Calu3 (cell line): ENCODE measurements at regions not wholly inside any gene's neighbourhood (a gene's known extent, or its start where the extent isn't known, plus 50 kb on each side); places are given as distances from the start of the nearest gene placed in this dataset.

ENCODE experiments used
- BruUV-seq: library from RNA; stranded (reverse); fragments of 400-500 nt; replicated peaks from 2 replicates; lab custom pipeline; 2021; lab: Mats Ljungman, UMichigan
- CTCF ChIA-PET: fragments of 300-600 bp; sonication (Branson Sonifier 250); formaldehyde crosslinking; loops from one replicate; lab custom pipeline; 2022; ENCODE audit warnings: antibody characterized with exemption; lab: Charles Lee
- DNase-seq: peaks from one replicate; pipeline ENCODE4 v3.0.0; 2022
- H3K27ac Mint-ChIP-seq: one replicate; pipeline ENCODE4 v1.8.0; 2022; ENCODE audit warnings: mixed read lengths; ENCODE audit not compliant: unreplicated experiment
- H3K27me3 Mint-ChIP-seq: one replicate; pipeline ENCODE4 v1.8.0; 2022; ENCODE audit warnings: mixed read lengths; ENCODE audit not compliant: unreplicated experiment
- H3K36me3 Mint-ChIP-seq: one replicate; pipeline ENCODE4 v1.8.0; 2022; ENCODE audit warnings: mild to moderate bottlenecking, moderate library complexity, mixed read lengths; ENCODE audit not compliant: insufficient read depth, unreplicated experiment
- H3K4me1 Mint-ChIP-seq: one replicate; pipeline ENCODE4 v1.8.0; 2022; ENCODE audit warnings: mild to moderate bottlenecking, low read depth, mixed read lengths; ENCODE audit not compliant: unreplicated experiment
- H3K4me3 Mint-ChIP-seq: one replicate; pipeline ENCODE4 v1.8.0; 2022; ENCODE audit warnings: mild to moderate bottlenecking, low read depth, moderate library complexity, mixed read lengths; ENCODE audit not compliant: unreplicated experiment
- H3K9me3 Mint-ChIP-seq: one replicate; pipeline ENCODE4 v1.8.0; 2022; ENCODE audit warnings: low read depth, mixed read lengths; ENCODE audit not compliant: unreplicated experiment
- intact Hi-C: fragments of 100-400 bp; cut with micrococcal nuclease; formaldehyde crosslinking; loops from one replicate; pipeline ENCODE4 v1.10.0; 2022; ENCODE audit not compliant: unreplicated experiment
- TF ChIP-seq, protein P1 (sequence below): fragments of 200-600 bp; IDR thresholded peaks from one replicate; pipeline ENCODE4 v1.8.0; 2022; ENCODE audit warnings: antibody characterized with exemption; ENCODE audit not compliant: unreplicated experiment

DNA sequence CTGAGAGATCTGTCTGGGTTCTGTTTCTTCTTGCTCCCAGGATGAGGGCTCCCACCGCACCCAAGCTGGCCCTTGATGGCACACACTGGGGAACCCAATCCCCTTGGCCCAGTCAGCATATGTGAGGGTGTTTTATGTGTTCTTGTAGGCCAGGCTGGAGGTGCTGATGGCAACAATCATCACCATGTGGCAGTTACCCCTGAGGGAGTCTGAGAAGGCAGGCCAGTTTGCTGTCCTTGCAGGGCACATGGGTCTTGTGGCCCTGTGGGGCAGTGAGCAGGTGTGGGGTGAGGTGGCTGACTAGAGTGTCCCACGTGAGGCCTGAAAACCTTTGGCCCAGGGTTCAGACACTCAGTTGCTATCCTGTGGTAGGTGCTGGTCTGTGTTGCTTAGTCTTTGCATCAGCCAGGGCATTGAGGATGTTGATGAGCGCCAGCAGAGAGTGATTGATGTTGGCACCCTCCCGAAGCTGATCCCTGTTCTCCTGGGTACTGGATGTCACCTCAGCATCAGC is 2183.0 kb downstream of the TP53TG3F start:
- Mint-ChIP-seq H3K27ac (no peak overlapping the region), H3K4me3 (no peak overlapping the region)

DNA sequence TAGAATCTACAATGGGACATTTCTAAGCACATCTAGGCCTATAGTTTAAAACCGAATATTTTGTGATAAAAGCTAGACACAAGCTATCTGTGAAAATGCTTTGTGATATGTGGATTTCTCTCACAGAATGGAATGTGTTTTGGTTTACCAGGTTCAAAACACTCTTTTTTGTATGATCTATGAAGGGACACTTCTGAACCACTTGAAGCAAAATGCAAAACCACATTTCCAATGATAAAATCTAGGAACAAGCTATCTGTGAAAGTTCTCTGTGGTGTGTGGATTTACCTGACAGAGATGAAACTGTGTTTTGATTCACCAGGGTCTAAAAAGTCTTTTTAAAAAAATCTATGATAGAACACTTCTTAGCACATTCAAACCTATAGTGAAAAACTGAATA is 2192.4 kb downstream of the TP53TG3F start:
- no peaks in the 10 kb centered on the region for H3K9me3 Mint-ChIP-seq
- TF ChIP-seq, protein P1, sequence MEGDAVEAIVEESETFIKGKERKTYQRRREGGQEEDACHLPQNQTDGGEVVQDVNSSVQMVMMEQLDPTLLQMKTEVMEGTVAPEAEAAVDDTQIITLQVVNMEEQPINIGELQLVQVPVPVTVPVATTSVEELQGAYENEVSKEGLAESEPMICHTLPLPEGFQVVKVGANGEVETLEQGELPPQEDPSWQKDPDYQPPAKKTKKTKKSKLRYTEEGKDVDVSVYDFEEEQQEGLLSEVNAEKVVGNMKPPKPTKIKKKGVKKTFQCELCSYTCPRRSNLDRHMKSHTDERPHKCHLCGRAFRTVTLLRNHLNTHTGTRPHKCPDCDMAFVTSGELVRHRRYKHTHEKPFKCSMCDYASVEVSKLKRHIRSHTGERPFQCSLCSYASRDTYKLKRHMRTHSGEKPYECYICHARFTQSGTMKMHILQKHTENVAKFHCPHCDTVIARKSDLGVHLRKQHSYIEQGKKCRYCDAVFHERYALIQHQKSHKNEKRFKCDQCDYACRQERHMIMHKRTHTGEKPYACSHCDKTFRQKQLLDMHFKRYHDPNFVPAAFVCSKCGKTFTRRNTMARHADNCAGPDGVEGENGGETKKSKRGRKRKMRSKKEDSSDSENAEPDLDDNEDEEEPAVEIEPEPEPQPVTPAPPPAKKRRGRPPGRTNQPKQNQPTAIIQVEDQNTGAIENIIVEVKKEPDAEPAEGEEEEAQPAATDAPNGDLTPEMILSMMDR = no peak
- no peak overlapping the region for H3K27ac Mint-ChIP-seq
- CTCF ChIA-PET = no interaction called here
- BruUV-seq = no TSS peak
- no peak for DNase-seq
- intact Hi-C loops = loop anchor here (10.0 kb wide), 1 partner anchor 53 kb away; no protein-coding TSS in a partner anchor
- H3K27me3 Mint-ChIP-seq = no peaks in the 10 kb centered on the region
- H3K4me1 Mint-ChIP-seq = no peaks in the 10 kb centered on the region
- no peaks in the 10 kb centered on the region for H3K36me3 Mint-ChIP-seq
- H3K4me3 Mint-ChIP-seq = no peak overlapping the region

More for the DNA sequence above, 2183.0 kb downstream of the TP53TG3F start:
- CTCF ChIA-PET = no interaction called here
- H3K9me3 Mint-ChIP-seq = peaks cover 17% of the 10 kb centered on the region
- intact Hi-C loops = no loop called here
- no peaks in the 10 kb centered on the region for H3K36me3 Mint-ChIP-seq
- DNase-seq = no peak
- H3K27me3 Mint-ChIP-seq = no peaks in the 10 kb centered on the region
- H3K4me1 Mint-ChIP-seq = no peaks in the 10 kb centered on the region
- TF ChIP-seq, protein P1 = no peak
- BruUV-seq = no TSS peak

DNA sequence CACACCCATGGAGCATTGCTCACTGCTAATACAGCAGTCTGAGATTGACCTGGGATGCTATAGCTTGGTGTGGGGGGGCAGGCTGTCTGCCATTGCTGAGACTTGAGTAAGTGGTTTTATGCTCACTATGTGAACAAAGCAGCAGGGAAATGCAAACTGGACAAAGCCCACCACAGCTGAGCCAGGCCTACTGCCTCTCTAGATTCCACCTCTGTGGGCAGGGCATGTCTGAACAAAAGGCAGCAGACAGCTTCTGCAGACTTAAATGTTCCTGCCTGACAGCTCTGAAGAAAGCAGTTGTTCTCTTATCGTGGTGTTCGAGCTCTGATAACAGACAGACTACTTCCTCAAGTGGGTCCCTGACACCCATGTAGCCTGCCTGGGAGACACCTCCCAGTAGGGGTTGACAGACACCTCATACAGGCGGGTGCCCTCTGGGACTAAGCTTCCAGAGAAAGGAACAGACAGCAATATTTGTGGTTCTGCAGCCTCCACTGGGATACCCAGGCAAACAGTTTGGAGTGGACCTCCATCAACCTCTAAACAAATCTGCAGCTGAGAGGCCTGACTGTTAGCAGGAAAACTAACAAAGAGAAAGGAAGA is 2204.8 kb downstream of the TP53TG3F start:
- no peak for DNase-seq
- Mint-ChIP-seq H3K4me3 (no peak overlapping the region), H3K27me3 (no peaks in the 10 kb centered on the region), H3K9me3 (peaks cover 28% of the 10 kb centered on the region), H3K36me3 (no peaks in the 10 kb centered on the region), H3K4me1 (no peaks in the 10 kb centered on the region), H3K27ac (no peak overlapping the region)
- intact Hi-C loops = no loop called here
- no TSS peak for BruUV-seq
- TF ChIP-seq, protein P1 = no peak
- CTCF ChIA-PET = interaction anchor here (0.7 kb wide), 1 partner anchor 229 kb away, joined by 3 read pairs; no protein-coding TSS in a partner anchor

DNA sequence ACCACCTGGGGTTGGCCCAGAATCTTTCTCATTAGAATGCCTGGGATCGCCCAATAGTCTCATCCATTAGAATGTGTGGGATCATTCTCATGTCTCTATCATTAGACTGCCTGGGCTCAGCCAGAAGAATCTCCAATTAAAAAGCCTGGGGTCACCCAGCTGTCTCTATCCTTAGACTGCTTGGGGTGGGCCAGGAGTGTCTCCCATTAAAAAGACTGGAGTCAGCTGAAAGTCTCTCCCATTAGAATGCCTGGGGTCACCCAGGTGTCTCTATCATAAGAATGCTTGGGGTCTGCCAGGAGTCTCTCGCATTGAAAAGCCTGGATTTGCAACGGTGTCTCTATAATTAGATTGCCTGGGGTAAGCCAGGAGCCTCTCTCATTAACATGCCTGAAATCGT is 2225.7 kb downstream of the TP53TG3F start:
- Mint-ChIP-seq H3K4me3 (no peak overlapping the region), H3K4me1 (no peaks in the 10 kb centered on the region), H3K27ac (no peak overlapping the region), H3K9me3 (peaks cover 24% of the 10 kb centered on the region), H3K36me3 (no peaks in the 10 kb centered on the region), H3K27me3 (no peaks in the 10 kb centered on the region)
- no TSS peak for BruUV-seq
- TF ChIP-seq, protein P1 = no peak
- CTCF ChIA-PET = no interaction called here
- no peak for DNase-seq
- intact Hi-C loops = no loop called here
